HepG2 (cell line): ENCODE measurements at regions not wholly inside any gene's neighbourhood (a gene's known extent, or its start where the extent isn't known, plus 50 kb on each side); places are given as distances from the start of the nearest gene placed in this dataset.

ENCODE experiments used
- ATAC-seq: fragments of 200-7000 bp; cut with Tn5 transposase; 3 replicates; pipeline ENCODE4 v1.9.1; 2020; ENCODE audit warnings: mild to moderate bottlenecking, moderate library complexity
- BruUV-seq: library from RNA; stranded (reverse); fragments of 400-500 nt; replicated peaks from 2 replicates; lab custom pipeline; 2021; lab: Mats Ljungman, UMichigan
- CTCF ChIA-PET: fragments of 300-600 bp; formaldehyde crosslinking; extraction: SDS; loops from one replicate; lab custom pipeline; 2021; ENCODE audit warnings: low total read pairs, inconsistent platforms, low intra/inter-chr PET ratio; lab: Yijun Ruan, JAX
- POLR2A ChIA-PET: fragments of 350-600 bp; sonication (Branson Sonifier 250); formaldehyde crosslinking; loops from one replicate; lab custom pipeline; 2020; ENCODE audit warnings: antibody characterized with exemption, inconsistent platforms; lab: Yijun Ruan, JAX
- DNase-seq: peaks from one replicate; pipeline ENCODE4 v3.0.0-alpha.2; 2015; ENCODE audit warnings: low spot score
- FAIRE-seq: peaks from 3 replicates; lab custom pipeline; 2011; peaks lifted over from hg19 to GRCh38; lab: Jason Lieb, UNC
- H2AFZ ChIP-seq: one replicate; pipeline ENCODE4 v1.6.1; 2011; ENCODE audit warnings: low read length, inconsistent platforms
- H3K27ac ChIP-seq: fragments of 300-600 bp; 3 replicates; pipeline ENCODE4 v1.8.0; 2011; ENCODE audit warnings: mixed run types, mild to moderate bottlenecking, mixed read lengths, low read length, inconsistent platforms; ENCODE audit not compliant: insufficient read depth; ENCODE audit errors: extremely low read length
- H3K27me3 ChIP-seq, 2 experiments: fragments of 200-600 bp in 1 of 2; 2 replicates in 1 of 2; 3 replicates in 1 of 2; pipeline versions ENCODE4 v1.6.0 to v1.8.0; 2011; ENCODE audit warnings: low read length in 2 of 2, mild to moderate bottlenecking in 2 of 2, moderate library complexity in 2 of 2, inconsistent platforms in 1 of 2; ENCODE audit not compliant: insufficient read depth in 2 of 2, control insufficient read depth in 1 of 2
- H3K36me3 ChIP-seq, 2 experiments: fragments of 200-600 bp in 1 of 2; replicated peaks in 1 of 2; 2 replicates in 1 of 2; 3 replicates in 1 of 2; pipeline versions ENCODE4 v1.5.1 to v1.8.0; 2011; ENCODE audit warnings: low read length in 2 of 2, inconsistent platforms in 1 of 2; ENCODE audit not compliant: insufficient read depth in 2 of 2, control insufficient read depth in 1 of 2
- H3K4me1 ChIP-seq: 2 replicates; pipeline ENCODE4 v1.5.1; 2012; ENCODE audit warnings: low read length, inconsistent platforms; ENCODE audit not compliant: insufficient read depth
- H3K4me2 ChIP-seq: 2 replicates; pipeline ENCODE4 v1.6.0; 2011; ENCODE audit warnings: low read depth, low read length, inconsistent platforms
- H3K4me3 ChIP-seq, 3 experiments: fragments of 200-600 bp in 1 of 3; sonication (generic), shearing (Covaris generic) in 1 of 3; replicated peaks in 1 of 3; 2 replicates each; pipeline ENCODE4 v1.5.1; 2011 to 2016; ENCODE audit warnings: low read length in 3 of 3, inconsistent platforms in 2 of 3, low read depth in 2 of 3, mild to moderate bottlenecking in 2 of 3, control low read depth in 1 of 3, mixed read lengths in 1 of 3; ENCODE audit not compliant: insufficient read depth in 1 of 3
- H3K79me2 ChIP-seq: one replicate; pipeline ENCODE4 v1.6.1; 2011; ENCODE audit warnings: low read length, inconsistent platforms; ENCODE audit not compliant: insufficient read depth
- H3K9ac ChIP-seq: 2 replicates; pipeline ENCODE4 v1.6.0; 2011; ENCODE audit warnings: mild to moderate bottlenecking, low read depth, low read length, inconsistent platforms; ENCODE audit not compliant: insufficient read depth
- H3K9me3 ChIP-seq: 2 replicates; pipeline ENCODE4 v1.5.1; 2012; ENCODE audit warnings: mild to moderate bottlenecking, low read length
- H4K20me1 ChIP-seq: 2 replicates; pipeline ENCODE4 v1.6.0; 2011; ENCODE audit warnings: inconsistent platforms, mild to moderate bottlenecking, low read length, moderate library complexity; ENCODE audit not compliant: insufficient read depth
- BCL6 ChIP-seq: IDR thresholded peaks from 2 replicates; pipeline ENCODE4 v1.6.1; 2016; ENCODE audit warnings: missing genetic modification reagents, missing compliant biosample characterization
- PAXIP1 ChIP-seq: sonication (generic); formaldehyde crosslinking; conservative IDR thresholded peaks from 2 replicates; pipeline ENCODE4 v1.4.0; 2020; ENCODE audit warnings: mild to moderate bottlenecking, missing genetic modification reagents, moderate library complexity
- PCBP1 ChIP-seq: fragments of 200-400 bp; formaldehyde crosslinking; IDR thresholded peaks from 2 replicates; pipeline ENCODE4 v1.6.1; 2017; ENCODE audit warnings: mild to moderate bottlenecking, low read depth, low read length, borderline replicate concordance
- TOPORS ChIP-seq: sonication (generic); formaldehyde crosslinking; IDR thresholded peaks from 2 replicates; pipeline ENCODE4 v1.8.0; 2023; ENCODE audit warnings: mild to moderate bottlenecking, missing genetic modification reagents
- ZBTB44 ChIP-seq: sonication (generic); formaldehyde crosslinking; IDR thresholded peaks from 2 replicates; pipeline ENCODE4 v1.4.0; 2020; ENCODE audit warnings: missing genetic modification reagents
- ZNF20 ChIP-seq: sonication (generic); formaldehyde crosslinking; IDR thresholded peaks from 2 replicates; pipeline ENCODE4 v1.4.0; 2020; ENCODE audit warnings: mild to moderate bottlenecking, moderate library complexity, missing genetic modification reagents
- ZNF597 ChIP-seq: sonication (generic); formaldehyde crosslinking; IDR thresholded peaks from 2 replicates; pipeline ENCODE4 v1.5.0; 2020; ENCODE audit warnings: missing genetic modification reagents
- ZNF839 ChIP-seq: sonication (generic); formaldehyde crosslinking; IDR thresholded peaks from 2 replicates; pipeline ENCODE4 v1.4.0; 2020; ENCODE audit warnings: missing genetic modification reagents, mild to moderate bottlenecking, borderline replicate concordance
- WGBS: methylation state at CpG from one replicate; pipeline ENCODE4 v1.1.6; 2017; ENCODE audit warnings: low lambda C conversion rate; 5-methylcytosine and 5-hydroxymethylcytosine counted together
- in situ Hi-C: cut with HindIII; loops from 2 replicates; pipeline ENCODE4 v1.10.0; 2017; ENCODE audit warnings: low pct_unique_long_range_greater_than_20kb; ENCODE audit not compliant: extremely low pct_ligation_motif_present
- intact Hi-C: fragments of 100-400 bp; cut with micrococcal nuclease; formaldehyde crosslinking; loops from one replicate; pipeline ENCODE4 v1.10.0; 2022; ENCODE audit not compliant: unreplicated experiment

GRCh38 chr11:129584316-129584715 is 208.7 kb downstream of the BARX2 start (continued):
- TF ChIP-seq PCBP1: no peak
- no peak for TF ChIP-seq ZNF839 (CRISPR knock-in tag)
- no peak for TF ChIP-seq ZNF20 (CRISPR knock-in tag)
- TF ChIP-seq TOPORS (CRISPR knock-in tag): no peak

GRCh38 chr11:129589190-129589860 is 213.7 kb downstream of the BARX2 start:
- ATAC-seq: no peak
- H3K36me3 ChIP-seq: no peaks in the 10 kb centered on the region
- BruUV-seq: no TSS peak
- no peak overlapping the region for H3K9ac ChIP-seq
- H3K4me1 ChIP-seq: no peaks in the 10 kb centered on the region
- POLR2A ChIA-PET: no interaction called here
- in situ Hi-C loops (no loop called here), intact Hi-C loops (no loop called here)
- FAIRE-seq: no peak
- H3K27me3 ChIP-seq: peaks cover 2 to 33% of the 10 kb centered on the region in 2 experiments; a peak in 3 of 5 replicates
- CTCF ChIA-PET: no interaction called here
- H2AFZ ChIP-seq: no peak overlapping the region
- no peaks in the 10 kb centered on the region for H3K9me3 ChIP-seq
- DNase-seq: no peak
- H3K4me3 ChIP-seq: no peak overlapping the region
- no peaks in the 10 kb centered on the region for H3K79me2 ChIP-seq
- no peaks in the 10 kb centered on the region for H4K20me1 ChIP-seq
- WGBS: 5% methylated on average over 5 of the region's 5 CpGs
- no peak overlapping the region for H3K27ac ChIP-seq
- TF ChIP-seq BCL6 (no peak), ZNF597 (CRISPR knock-in tag) (no peak), ZBTB44 (no peak), PAXIP1 (CRISPR knock-in tag) (no peak)
- TF ChIP-seq, all 625 proteins: peak for 0
- no peak overlapping the region for H3K4me2 ChIP-seq
